WTC11 (cell line): ENCODE measurements at regions not wholly inside any gene's neighbourhood (a gene's known extent, or its start where the extent isn't known, plus 50 kb on each side); places are given as distances from the start of the nearest gene placed in this dataset.
"Not testable (repeated sequence)": the region's sequence is repeated elsewhere in the genome, so short reads cannot be mapped to it uniquely, and the experiment has no call there.

ENCODE experiments used
- ATAC-seq: fragments of 200-7000 bp; cut with Tn5 transposase; 2 replicates; pipeline ENCODE4 v1.10.0; 2021; ENCODE audit warnings: mild to moderate bottlenecking, moderate library complexity
- CTCF ChIA-PET: fragments of 300-600 bp; sonication (Branson Sonifier 250); formaldehyde crosslinking; loops from one replicate; lab custom pipeline; 2021; ENCODE audit warnings: antibody characterized with exemption; lab: Charles Lee
- POLR2A ChIA-PET: fragments of 350-600 bp; sonication (Branson Sonifier 250); formaldehyde crosslinking; loops from one replicate; lab custom pipeline; 2021; ENCODE audit warnings: antibody characterized with exemption; lab: Charles Lee
- DNase-seq: peaks from one replicate; pipeline ENCODE4 v3.0.0; 2021; ENCODE audit warnings: low spot score
- H3K27ac Mint-ChIP-seq: 2 replicates; pipeline ENCODE4 v1.8.0; 2021; ENCODE audit warnings: mixed read lengths
- H3K27me3 Mint-ChIP-seq: 2 replicates; pipeline ENCODE4 v1.8.0; 2021; ENCODE audit warnings: low read depth, mild to moderate bottlenecking, moderate library complexity, mixed read lengths
- H3K36me3 Mint-ChIP-seq: 2 replicates; pipeline ENCODE4 v1.8.0; 2021; ENCODE audit warnings: mixed read lengths
- H3K4me1 Mint-ChIP-seq: 2 replicates; pipeline ENCODE4 v1.8.0; 2022; ENCODE audit warnings: mixed read lengths
- H3K4me3 Mint-ChIP-seq: 2 replicates; pipeline ENCODE4 v1.8.0; 2021; ENCODE audit warnings: mild to moderate bottlenecking, moderate library complexity, mixed read lengths
- H3K9me3 Mint-ChIP-seq: 2 replicates; pipeline ENCODE4 v1.8.0; 2021; ENCODE audit warnings: mixed read lengths
- ESRRA ChIP-seq: sonication (generic); formaldehyde crosslinking; IDR thresholded peaks from 2 replicates; pipeline ENCODE4 v1.8.1; 2022; ENCODE audit warnings: mild to moderate bottlenecking, missing genetic modification reagents, borderline replicate concordance
- ETV6 ChIP-seq: sonication (generic); formaldehyde crosslinking; IDR thresholded peaks from 2 replicates; pipeline ENCODE4 v1.8.1; 2022; ENCODE audit warnings: mild to moderate bottlenecking, missing genetic modification reagents
- FOXJ3 ChIP-seq: sonication (generic); formaldehyde crosslinking; IDR thresholded peaks from 2 replicates; pipeline ENCODE4 v1.9.0; 2021; ENCODE audit warnings: missing genetic modification reagents, mild to moderate bottlenecking, borderline replicate concordance
- HMGA2 ChIP-seq: fragments of 250-450 bp; sonication (Bioruptor Pico); IDR thresholded peaks from 2 replicates; pipeline ENCODE4 v1.4.0; 2021; ENCODE audit warnings: mild to moderate bottlenecking, moderate library complexity
- IRF2 ChIP-seq: sonication (generic); formaldehyde crosslinking; IDR thresholded peaks from 2 replicates; pipeline ENCODE4 v1.8.0; 2022; ENCODE audit warnings: low read depth, missing genetic modification reagents, borderline replicate concordance
- JAZF1 ChIP-seq: fragments of 250-450 bp; sonication (Bioruptor Pico); IDR thresholded peaks from 2 replicates; pipeline ENCODE4 v1.9.0; 2021; ENCODE audit warnings: moderate library complexity, mild to moderate bottlenecking, inconsistent platforms
- NR1H2 ChIP-seq: sonication (generic); formaldehyde crosslinking; IDR thresholded peaks from 2 replicates; pipeline ENCODE4 v1.9.0; 2021; ENCODE audit warnings: mild to moderate bottlenecking, moderate library complexity, missing genetic modification reagents
- RORB ChIP-seq: fragments of 250-450 bp; sonication (Bioruptor Pico); IDR thresholded peaks from 2 replicates; pipeline ENCODE4 v1.9.0; 2021; ENCODE audit warnings: mild to moderate bottlenecking
- SMAD4 ChIP-seq: sonication (generic); formaldehyde crosslinking; IDR thresholded peaks from 2 replicates; pipeline ENCODE4 v1.8.0; 2022; ENCODE audit warnings: mild to moderate bottlenecking, missing genetic modification reagents
- SP1 ChIP-seq: sonication (generic); formaldehyde crosslinking; conservative IDR thresholded peaks from 2 replicates; pipeline ENCODE4 v1.8.1; 2022; ENCODE audit warnings: missing genetic modification reagents
- TEAD4 ChIP-seq: sonication (generic); formaldehyde crosslinking; IDR thresholded peaks from 2 replicates; pipeline ENCODE4 v1.8.0; 2022; ENCODE audit warnings: mild to moderate bottlenecking, missing genetic modification reagents
- ZBTB21 ChIP-seq: sonication (generic); formaldehyde crosslinking; IDR thresholded peaks from 2 replicates; pipeline ENCODE4 v1.8.1; 2023; ENCODE audit warnings: mild to moderate bottlenecking, missing genetic modification reagents, borderline replicate concordance
- ZNF121 ChIP-seq: sonication (generic); formaldehyde crosslinking; IDR thresholded peaks from 2 replicates; pipeline ENCODE4 v1.8.0; 2023; ENCODE audit warnings: missing genetic modification reagents
- TF ChIP-seq, protein P1 (sequence below): fragments of 250-450 bp; sonication (Bioruptor Pico); IDR thresholded peaks from 2 replicates; pipeline ENCODE4 v1.9.0; 2021; ENCODE audit warnings: moderate library complexity, mild to moderate bottlenecking, inconsistent platforms, borderline replicate concordance
- TF ChIP-seq, protein P2 (sequence below): fragments of 250-450 bp; sonication (Bioruptor Pico); IDR thresholded peaks from 2 replicates; pipeline ENCODE4 v1.9.0; 2021; ENCODE audit warnings: mild to moderate bottlenecking, borderline replicate concordance
- TF ChIP-seq, protein P3 (sequence below): sonication (generic); formaldehyde crosslinking; IDR thresholded peaks from 2 replicates; pipeline ENCODE4 v1.8.0; 2023; ENCODE audit warnings: missing genetic modification reagents, mild to moderate bottlenecking, borderline replicate concordance
- TF ChIP-seq, protein P4 (sequence below): sonication (generic); formaldehyde crosslinking; conservative IDR thresholded peaks from 2 replicates; pipeline ENCODE4 v1.8.1; 2022; ENCODE audit warnings: mild to moderate bottlenecking, missing genetic modification reagents
- TF ChIP-seq, protein P5 (sequence below): sonication (generic); formaldehyde crosslinking; IDR thresholded peaks from 2 replicates; pipeline ENCODE4 v1.8.0; 2022; ENCODE audit warnings: mild to moderate bottlenecking, missing genetic modification reagents
- TF ChIP-seq, protein P6 (sequence below): fragments of 250-450 bp; sonication (Bioruptor Pico); IDR thresholded peaks from 2 replicates; pipeline ENCODE4 v2.1.2; 2022; ENCODE audit warnings: mild to moderate bottlenecking, moderate library complexity

DNA sequence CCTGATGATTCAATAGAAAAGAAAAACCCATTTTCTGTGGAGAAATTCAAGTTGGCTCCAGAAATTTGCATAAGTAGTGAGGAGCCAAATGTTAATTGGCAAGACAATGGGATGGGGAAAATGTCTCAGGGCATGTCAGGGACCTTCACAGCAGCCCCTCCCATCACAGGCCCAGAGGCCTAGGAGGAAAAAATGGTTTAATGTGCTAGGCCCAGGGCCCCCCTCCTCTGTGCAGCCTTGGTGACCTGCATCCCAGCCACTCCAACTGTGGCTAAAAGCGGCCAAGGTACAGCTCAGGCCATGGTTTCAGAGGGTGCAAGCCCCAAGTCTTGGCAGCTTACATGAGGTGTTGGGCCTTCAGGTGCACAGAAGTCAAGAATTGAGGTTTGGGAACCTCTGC lies 74.1 kb upstream of the IBSP start:
- ATAC-seq, H3K4me3 Mint-ChIP-seq, H3K27ac Mint-ChIP-seq, H3K4me1 Mint-ChIP-seq, CTCF ChIA-PET: not testable (repeated sequence)
- peak; percentile 25 for DNase-seq
- Mint-ChIP-seq H3K9me3 (peaks cover 76% of the 10 kb centered on the region), H3K27me3 (peaks cover 11% of the 10 kb centered on the region), H3K36me3 (peaks cover 40% of the 10 kb centered on the region)
- POLR2A ChIA-PET, result interaction anchor here (0.6 kb wide), 1 partner anchor 1710 kb away, joined by 4 read pairs; no protein-coding TSS in a partner anchor

DNA sequence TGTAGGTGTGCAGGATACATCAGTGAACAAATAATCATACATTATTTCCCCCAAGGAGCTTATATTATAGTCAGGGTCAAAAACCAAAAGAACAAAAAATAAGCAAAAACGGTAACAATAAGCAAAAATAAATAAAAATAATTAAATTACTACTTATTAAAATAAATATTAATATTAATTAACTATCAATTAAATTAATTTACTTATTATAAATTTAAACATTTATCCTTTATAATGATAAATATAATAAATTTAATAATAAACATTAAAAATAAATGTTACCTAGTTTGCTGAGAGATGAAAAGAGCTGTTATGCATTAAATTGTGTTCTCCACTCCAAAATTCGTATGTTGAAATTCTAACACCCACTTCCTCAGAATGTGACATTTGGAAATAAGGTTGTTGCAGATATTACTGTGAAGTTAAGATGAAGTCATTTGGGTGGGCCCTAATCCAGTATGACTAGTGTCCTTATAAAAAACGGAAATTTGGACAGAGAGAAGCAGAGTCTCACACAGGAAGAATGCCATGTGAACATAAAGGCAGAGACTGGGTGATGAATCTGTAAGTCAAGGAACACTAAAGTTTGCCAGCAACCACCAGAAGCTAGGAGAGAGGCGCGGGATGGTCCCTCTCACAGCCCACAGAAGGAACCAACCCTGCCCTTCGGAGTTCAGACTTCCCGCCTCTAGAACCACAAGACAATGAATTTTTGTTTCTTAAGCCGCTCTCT lies 67.2 kb upstream of the IBSP start:
- TF ChIP-seq IRF2 (CRISPR knock-in tag) (no peak), RORB (no peak), SP1 (CRISPR knock-in tag) (no peak), HMGA2 (peak; percentile 99), ETV6 (CRISPR knock-in tag) (no peak)
- TF ChIP-seq, protein P1, sequence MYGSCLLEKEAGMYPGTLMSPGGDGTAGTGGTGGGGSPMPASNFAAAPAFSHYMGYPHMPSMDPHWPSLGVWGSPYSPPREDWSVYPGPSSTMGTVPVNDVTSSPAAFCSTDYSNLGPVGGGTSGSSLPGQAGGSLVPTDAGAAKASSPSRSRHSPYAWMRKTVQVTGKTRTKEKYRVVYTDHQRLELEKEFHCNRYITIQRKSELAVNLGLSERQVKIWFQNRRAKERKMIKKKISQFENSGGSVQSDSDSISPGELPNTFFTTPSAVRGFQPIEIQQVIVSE (CRISPR knock-in tag), result no peak
- TF ChIP-seq, protein P2, sequence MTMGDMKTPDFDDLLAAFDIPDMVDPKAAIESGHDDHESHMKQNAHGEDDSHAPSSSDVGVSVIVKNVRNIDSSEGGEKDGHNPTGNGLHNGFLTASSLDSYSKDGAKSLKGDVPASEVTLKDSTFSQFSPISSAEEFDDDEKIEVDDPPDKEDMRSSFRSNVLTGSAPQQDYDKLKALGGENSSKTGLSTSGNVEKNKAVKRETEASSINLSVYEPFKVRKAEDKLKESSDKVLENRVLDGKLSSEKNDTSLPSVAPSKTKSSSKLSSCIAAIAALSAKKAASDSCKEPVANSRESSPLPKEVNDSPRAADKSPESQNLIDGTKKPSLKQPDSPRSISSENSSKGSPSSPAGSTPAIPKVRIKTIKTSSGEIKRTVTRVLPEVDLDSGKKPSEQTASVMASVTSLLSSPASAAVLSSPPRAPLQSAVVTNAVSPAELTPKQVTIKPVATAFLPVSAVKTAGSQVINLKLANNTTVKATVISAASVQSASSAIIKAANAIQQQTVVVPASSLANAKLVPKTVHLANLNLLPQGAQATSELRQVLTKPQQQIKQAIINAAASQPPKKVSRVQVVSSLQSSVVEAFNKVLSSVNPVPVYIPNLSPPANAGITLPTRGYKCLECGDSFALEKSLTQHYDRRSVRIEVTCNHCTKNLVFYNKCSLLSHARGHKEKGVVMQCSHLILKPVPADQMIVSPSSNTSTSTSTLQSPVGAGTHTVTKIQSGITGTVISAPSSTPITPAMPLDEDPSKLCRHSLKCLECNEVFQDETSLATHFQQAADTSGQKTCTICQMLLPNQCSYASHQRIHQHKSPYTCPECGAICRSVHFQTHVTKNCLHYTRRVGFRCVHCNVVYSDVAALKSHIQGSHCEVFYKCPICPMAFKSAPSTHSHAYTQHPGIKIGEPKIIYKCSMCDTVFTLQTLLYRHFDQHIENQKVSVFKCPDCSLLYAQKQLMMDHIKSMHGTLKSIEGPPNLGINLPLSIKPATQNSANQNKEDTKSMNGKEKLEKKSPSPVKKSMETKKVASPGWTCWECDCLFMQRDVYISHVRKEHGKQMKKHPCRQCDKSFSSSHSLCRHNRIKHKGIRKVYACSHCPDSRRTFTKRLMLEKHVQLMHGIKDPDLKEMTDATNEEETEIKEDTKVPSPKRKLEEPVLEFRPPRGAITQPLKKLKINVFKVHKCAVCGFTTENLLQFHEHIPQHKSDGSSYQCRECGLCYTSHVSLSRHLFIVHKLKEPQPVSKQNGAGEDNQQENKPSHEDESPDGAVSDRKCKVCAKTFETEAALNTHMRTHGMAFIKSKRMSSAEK, result no peak
- TF ChIP-seq, all 79 proteins: peak for 1
- H3K4me1 Mint-ChIP-seq, result peaks cover 15% of the 10 kb centered on the region
- no peak overlapping the region for H3K4me3 Mint-ChIP-seq
- H3K27me3 Mint-ChIP-seq, result peaks cover 6% of the 10 kb centered on the region; the same call in 1 of the 2 replicates
- DNase-seq (no peak), ATAC-seq (no peak)
- peaks cover 51% of the 10 kb centered on the region for H3K9me3 Mint-ChIP-seq
- CTCF ChIA-PET, result no interaction called here
- POLR2A ChIA-PET, result no interaction called here
- peaks cover 12% of the 10 kb centered on the region; the same call in 1 of the 2 replicates for H3K36me3 Mint-ChIP-seq
- H3K27ac Mint-ChIP-seq, result no peak overlapping the region

DNA sequence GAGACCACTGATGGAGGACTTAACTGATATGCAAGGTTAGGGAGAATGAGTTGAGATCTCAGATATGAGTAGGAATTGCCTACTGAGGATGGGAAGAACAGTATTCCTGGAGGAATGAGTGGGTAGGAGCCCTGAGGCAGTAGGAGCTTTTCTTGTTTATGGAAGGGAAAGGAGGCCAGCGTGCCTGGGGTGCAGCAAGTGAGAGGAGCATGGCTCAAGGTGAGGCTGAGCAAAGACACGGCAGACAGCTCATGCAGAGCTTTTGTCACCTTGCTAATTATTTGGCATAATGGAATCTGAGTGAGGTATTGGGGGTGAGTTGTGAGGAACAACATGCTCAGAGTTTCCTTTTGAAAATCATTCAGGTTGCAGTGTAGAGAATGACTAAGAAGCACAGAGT lies 65.3 kb upstream of the IBSP start:
- TF ChIP-seq ZNF121 (CRISPR knock-in tag) (no peak), ZBTB21 (CRISPR knock-in tag) (no peak), SMAD4 (CRISPR knock-in tag) (no peak), JAZF1 (CRISPR knock-in tag) (no peak), FOXJ3 (CRISPR knock-in tag) (no peak), ESRRA (no peak), TEAD4 (CRISPR knock-in tag) (no peak), NR1H2 (CRISPR knock-in tag) (no peak)
- TF ChIP-seq, protein P3, sequence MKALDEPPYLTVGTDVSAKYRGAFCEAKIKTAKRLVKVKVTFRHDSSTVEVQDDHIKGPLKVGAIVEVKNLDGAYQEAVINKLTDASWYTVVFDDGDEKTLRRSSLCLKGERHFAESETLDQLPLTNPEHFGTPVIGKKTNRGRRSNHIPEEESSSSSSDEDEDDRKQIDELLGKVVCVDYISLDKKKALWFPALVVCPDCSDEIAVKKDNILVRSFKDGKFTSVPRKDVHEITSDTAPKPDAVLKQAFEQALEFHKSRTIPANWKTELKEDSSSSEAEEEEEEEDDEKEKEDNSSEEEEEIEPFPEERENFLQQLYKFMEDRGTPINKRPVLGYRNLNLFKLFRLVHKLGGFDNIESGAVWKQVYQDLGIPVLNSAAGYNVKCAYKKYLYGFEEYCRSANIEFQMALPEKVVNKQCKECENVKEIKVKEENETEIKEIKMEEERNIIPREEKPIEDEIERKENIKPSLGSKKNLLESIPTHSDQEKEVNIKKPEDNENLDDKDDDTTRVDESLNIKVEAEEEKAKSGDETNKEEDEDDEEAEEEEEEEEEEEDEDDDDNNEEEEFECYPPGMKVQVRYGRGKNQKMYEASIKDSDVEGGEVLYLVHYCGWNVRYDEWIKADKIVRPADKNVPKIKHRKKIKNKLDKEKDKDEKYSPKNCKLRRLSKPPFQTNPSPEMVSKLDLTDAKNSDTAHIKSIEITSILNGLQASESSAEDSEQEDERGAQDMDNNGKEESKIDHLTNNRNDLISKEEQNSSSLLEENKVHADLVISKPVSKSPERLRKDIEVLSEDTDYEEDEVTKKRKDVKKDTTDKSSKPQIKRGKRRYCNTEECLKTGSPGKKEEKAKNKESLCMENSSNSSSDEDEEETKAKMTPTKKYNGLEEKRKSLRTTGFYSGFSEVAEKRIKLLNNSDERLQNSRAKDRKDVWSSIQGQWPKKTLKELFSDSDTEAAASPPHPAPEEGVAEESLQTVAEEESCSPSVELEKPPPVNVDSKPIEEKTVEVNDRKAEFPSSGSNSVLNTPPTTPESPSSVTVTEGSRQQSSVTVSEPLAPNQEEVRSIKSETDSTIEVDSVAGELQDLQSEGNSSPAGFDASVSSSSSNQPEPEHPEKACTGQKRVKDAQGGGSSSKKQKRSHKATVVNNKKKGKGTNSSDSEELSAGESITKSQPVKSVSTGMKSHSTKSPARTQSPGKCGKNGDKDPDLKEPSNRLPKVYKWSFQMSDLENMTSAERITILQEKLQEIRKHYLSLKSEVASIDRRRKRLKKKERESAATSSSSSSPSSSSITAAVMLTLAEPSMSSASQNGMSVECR, result no peak
- TF ChIP-seq, protein P4, sequence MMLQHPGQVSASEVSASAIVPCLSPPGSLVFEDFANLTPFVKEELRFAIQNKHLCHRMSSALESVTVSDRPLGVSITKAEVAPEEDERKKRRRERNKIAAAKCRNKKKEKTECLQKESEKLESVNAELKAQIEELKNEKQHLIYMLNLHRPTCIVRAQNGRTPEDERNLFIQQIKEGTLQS (CRISPR knock-in tag), result no peak
- TF ChIP-seq, protein P5, sequence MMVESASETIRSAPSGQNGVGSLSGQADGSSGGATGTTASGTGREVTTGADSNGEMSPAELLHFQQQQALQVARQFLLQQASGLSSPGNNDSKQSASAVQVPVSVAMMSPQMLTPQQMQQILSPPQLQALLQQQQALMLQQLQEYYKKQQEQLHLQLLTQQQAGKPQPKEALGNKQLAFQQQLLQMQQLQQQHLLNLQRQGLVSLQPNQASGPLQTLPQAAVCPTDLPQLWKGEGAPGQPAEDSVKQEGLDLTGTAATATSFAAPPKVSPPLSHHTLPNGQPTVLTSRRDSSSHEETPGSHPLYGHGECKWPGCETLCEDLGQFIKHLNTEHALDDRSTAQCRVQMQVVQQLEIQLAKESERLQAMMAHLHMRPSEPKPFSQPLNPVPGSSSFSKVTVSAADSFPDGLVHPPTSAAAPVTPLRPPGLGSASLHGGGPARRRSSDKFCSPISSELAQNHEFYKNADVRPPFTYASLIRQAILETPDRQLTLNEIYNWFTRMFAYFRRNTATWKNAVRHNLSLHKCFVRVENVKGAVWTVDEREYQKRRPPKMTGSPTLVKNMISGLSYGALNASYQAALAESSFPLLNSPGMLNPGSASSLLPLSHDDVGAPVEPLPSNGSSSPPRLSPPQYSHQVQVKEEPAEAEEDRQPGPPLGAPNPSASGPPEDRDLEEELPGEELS (CRISPR knock-in tag), result no peak
- TF ChIP-seq, protein P6, sequence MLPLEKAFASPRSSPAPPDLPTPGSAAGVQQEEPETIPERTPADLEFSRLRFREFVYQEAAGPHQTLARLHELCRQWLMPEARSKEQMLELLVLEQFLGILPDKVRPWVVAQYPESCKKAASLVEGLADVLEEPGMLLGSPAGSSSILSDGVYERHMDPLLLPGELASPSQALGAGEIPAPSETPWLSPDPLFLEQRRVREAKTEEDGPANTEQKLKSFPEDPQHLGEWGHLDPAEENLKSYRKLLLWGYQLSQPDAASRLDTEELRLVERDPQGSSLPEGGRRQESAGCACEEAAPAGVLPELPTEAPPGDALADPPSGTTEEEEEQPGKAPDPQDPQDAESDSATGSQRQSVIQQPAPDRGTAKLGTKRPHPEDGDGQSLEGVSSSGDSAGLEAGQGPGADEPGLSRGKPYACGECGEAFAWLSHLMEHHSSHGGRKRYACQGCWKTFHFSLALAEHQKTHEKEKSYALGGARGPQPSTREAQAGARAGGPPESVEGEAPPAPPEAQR (CRISPR knock-in tag), result no peak
- TF ChIP-seq, all 79 proteins: peak for 0
- Mint-ChIP-seq H3K36me3 (peaks cover 5% of the 10 kb centered on the region; the same call in 1 of the 2 replicates), H3K4me1 (peaks cover 15% of the 10 kb centered on the region), H3K4me3 (no peak overlapping the region), H3K27ac (no peak overlapping the region), H3K9me3 (peaks cover 35% of the 10 kb centered on the region), H3K27me3 (0 out of 2 replicates have a peak, but pooled peaks cover 2% of the 10 kb centered on the region)
- DNase-seq (no peak), ATAC-seq (peak; percentile 75)
- CTCF ChIA-PET, result no interaction called here
- POLR2A ChIA-PET, result no interaction called here
